Caco-2 (cell line): ENCODE measurements at regions not wholly inside any gene's neighbourhood (a gene's known extent, or its start where the extent isn't known, plus 50 kb on each side); places are given as distances from the start of the nearest gene placed in this dataset.

ENCODE experiments used
- BruUV-seq: library from RNA; stranded (reverse); fragments of 400-500 nt; replicated peaks from 2 replicates; lab custom pipeline; 2021; lab: Mats Ljungman, UMichigan
- CTCF ChIA-PET: fragments of 300-600 bp; sonication (Branson Sonifier 250); formaldehyde crosslinking; loops from one replicate; lab custom pipeline; 2022; ENCODE audit warnings: antibody characterized with exemption; lab: Charles Lee
- POLR2A ChIA-PET: fragments of 300-600 bp; sonication (Branson Sonifier 250); formaldehyde crosslinking; loops from one replicate; lab custom pipeline; 2022; ENCODE audit warnings: antibody characterized with exemption; lab: Charles Lee
- DNase-seq, 2 experiments: peaks; one replicate each; pipeline versions ENCODE4 v3.0.0 to v3.0.0-alpha.2; 2020 to 2022
- H3K27me3 ChIP-seq: replicated peaks from 2 replicates; pipeline ENCODE4 v1.6.0; 2011; ENCODE audit warnings: low read length; ENCODE audit not compliant: control insufficient read depth, insufficient read depth
- H3K36me3 ChIP-seq: 2 replicates; pipeline ENCODE4 v1.5.1; 2011; ENCODE audit warnings: low read length; ENCODE audit not compliant: control insufficient read depth, insufficient read depth
- H3K4me1 ChIP-seq: fragments of 250-450 bp; sonication (Bioruptor Pico); 2 replicates; pipeline ENCODE4 v1.5.1; 2020; ENCODE audit warnings: mild to moderate bottlenecking
- H3K4me3 ChIP-seq: 2 replicates; pipeline ENCODE4 v1.5.1; 2011; ENCODE audit warnings: low read depth, mild to moderate bottlenecking, control low read depth, low read length
- H3K9me3 ChIP-seq: fragments of 250-450 bp; sonication (Bioruptor Pico); 2 replicates; pipeline ENCODE4 v1.5.1; 2020; ENCODE audit warnings: mild to moderate bottlenecking, moderate library complexity
- H3K27ac Mint-ChIP-seq: one replicate; pipeline ENCODE4 v1.8.0; 2022; ENCODE audit warnings: mixed read lengths; ENCODE audit not compliant: unreplicated experiment
- H3K27me3 Mint-ChIP-seq: one replicate; pipeline ENCODE4 v1.8.0; 2022; ENCODE audit warnings: mixed read lengths; ENCODE audit not compliant: insufficient read depth, unreplicated experiment
- H3K36me3 Mint-ChIP-seq: one replicate; pipeline ENCODE4 v1.8.0; 2022; ENCODE audit warnings: mild to moderate bottlenecking, mixed read lengths; ENCODE audit not compliant: insufficient read depth, unreplicated experiment
- H3K4me1 Mint-ChIP-seq: one replicate; pipeline ENCODE4 v1.8.0; 2022; ENCODE audit warnings: low read depth, mixed read lengths; ENCODE audit not compliant: unreplicated experiment
- H3K4me3 Mint-ChIP-seq: one replicate; pipeline ENCODE4 v1.8.0; 2022; ENCODE audit warnings: mild to moderate bottlenecking, moderate library complexity, mixed read lengths; ENCODE audit not compliant: unreplicated experiment
- H3K9me3 Mint-ChIP-seq: one replicate; pipeline ENCODE4 v1.8.0; 2022; ENCODE audit warnings: mixed read lengths; ENCODE audit not compliant: unreplicated experiment
- CTCF ChIP-seq, 2 experiments: fragments of 200-600 bp in 1 of 2; IDR thresholded peaks; 1 replicate in 1 of 2; 2 replicates in 1 of 2; pipeline versions ENCODE4 v1.5.1 to v1.8.0; 2011 to 2022; ENCODE audit warnings: antibody characterized with exemption in 1 of 2, control low read depth in 1 of 2, inconsistent platforms in 1 of 2, low read depth in 1 of 2, low read length in 1 of 2, mild to moderate bottlenecking in 1 of 2, moderate library complexity in 1 of 2; ENCODE audit not compliant: insufficient read depth in 1 of 2, severe bottlenecking in 1 of 2, unreplicated experiment in 1 of 2
- intact Hi-C: fragments of 100-400 bp; cut with micrococcal nuclease; formaldehyde crosslinking; loops from one replicate; pipeline ENCODE4 v1.10.0; 2022; ENCODE audit not compliant: unreplicated experiment

GRCh38 chr11:134487696-134488095, 75.7 kb upstream of the B3GAT1 start:
- H3K27me3 ChIP-seq: no peaks in the 10 kb centered on the region
- no peaks in the 10 kb centered on the region for H3K36me3 Mint-ChIP-seq
- no peak for TF ChIP-seq CTCF (IDR thresholded peaks at IDR 0.05; ENCODE audit: insufficient read depth in 1 of 2, low read depth in 1 of 2, low read length in 1 of 2, severe bottlenecking in 1 of 2, unreplicated experiment in 1 of 2)
- H3K4me3 Mint-ChIP-seq: no peak overlapping the region
- peaks cover 25% of the 10 kb centered on the region for H3K27me3 Mint-ChIP-seq
- ChIA-PET CTCF (interaction anchor here (0.6 kb wide), 1 partner anchor 73 kb away, joined by 6 read pairs; no protein-coding TSS in a partner anchor), POLR2A (interaction anchor here (0.9 kb wide), 1 partner anchor 263 kb away, joined by 4 read pairs; the partner anchor contains the start of gene VPS26B)
- H3K4me1 Mint-ChIP-seq: no peaks in the 10 kb centered on the region
- no peak overlapping the region for H3K4me3 ChIP-seq
- no peak overlapping the region for H3K27ac Mint-ChIP-seq
- no peak for DNase-seq
- no peaks in the 10 kb centered on the region for H3K9me3 Mint-ChIP-seq
- no peaks in the 10 kb centered on the region for H3K36me3 ChIP-seq
- 0 out of 2 replicates have a peak, but pooled peaks cover 2% of the 10 kb centered on the region for H3K9me3 ChIP-seq
- no TSS peak for BruUV-seq
- no peaks in the 10 kb centered on the region for H3K4me1 ChIP-seq
- intact Hi-C loops: no loop called here

GRCh38 chr11:134486704-134487103, 74.7 kb upstream of the B3GAT1 start:
- BruUV-seq: no TSS peak
- no peak overlapping the region for H3K4me3 Mint-ChIP-seq
- ChIA-PET CTCF (no interaction called here), POLR2A (no interaction called here)
- H3K36me3 Mint-ChIP-seq: no peaks in the 10 kb centered on the region
- no peak overlapping the region for H3K27ac Mint-ChIP-seq
- peaks cover 29% of the 10 kb centered on the region for H3K27me3 Mint-ChIP-seq
- Histone ChIP-seq H3K4me1 (no peaks in the 10 kb centered on the region), H3K9me3 (0 out of 2 replicates have a peak, but pooled peaks cover 2% of the 10 kb centered on the region), H3K27me3 (no peaks in the 10 kb centered on the region), H3K4me3 (no peak overlapping the region), H3K36me3 (no peaks in the 10 kb centered on the region)
- no peak for TF ChIP-seq CTCF (IDR thresholded peaks at IDR 0.05; ENCODE audit: insufficient read depth in 1 of 2, low read depth in 1 of 2, low read length in 1 of 2, severe bottlenecking in 1 of 2, unreplicated experiment in 1 of 2)
- H3K4me1 Mint-ChIP-seq: no peaks in the 10 kb centered on the region
- DNase-seq: peak in 1 of 2 experiments; percentile 34
- intact Hi-C loops: no loop called here
- H3K9me3 Mint-ChIP-seq: no peaks in the 10 kb centered on the region

- H3K4me1 ChIP-seq: no peaks in the 10 kb centered on the region
- DNase-seq: peak in 1 of 2 experiments; percentile 33
- H3K27ac Mint-ChIP-seq: no peak overlapping the region
- POLR2A ChIA-PET: no interaction called here
- H3K4me3 Mint-ChIP-seq: no peak overlapping the region
- BruUV-seq: no TSS peak
- peaks cover 29% of the 10 kb centered on the region for H3K27me3 Mint-ChIP-seq
- no peaks in the 10 kb centered on the region for H3K36me3 ChIP-seq
- 0 out of 2 replicates have a peak, but pooled peaks cover 2% of the 10 kb centered on the region for H3K9me3 ChIP-seq
- H3K4me3 ChIP-seq: no peak overlapping the region
- intact Hi-C loops: no loop called here
- CTCF ChIA-PET: no interaction called here
- no peaks in the 10 kb centered on the region for H3K9me3 Mint-ChIP-seq
- H3K27me3 ChIP-seq: no peaks in the 10 kb centered on the region
- no peaks in the 10 kb centered on the region for H3K4me1 Mint-ChIP-seq
- no peaks in the 10 kb centered on the region for H3K36me3 Mint-ChIP-seq
- TF ChIP-seq CTCF (IDR thresholded peaks at IDR 0.05; ENCODE audit: insufficient read depth in 1 of 2, low read depth in 1 of 2, low read length in 1 of 2, severe bottlenecking in 1 of 2, unreplicated experiment in 1 of 2): no peak
Measured at GRCh38 chr11:134486106-134486505, 74.1 kb upstream of the B3GAT1 start.
